SU-DHL-6 (cell line): ENCODE measurements at regions not wholly inside any gene's neighbourhood (a gene's known extent, or its start where the extent isn't known, plus 50 kb on each side); places are given as distances from the start of the nearest gene placed in this dataset.

Source experiments
- H2AFZ ChIP-seq: fragments of 200-600 bp; sonication (generic); 2 replicates; pipeline ENCODE4 v1.6.1; 2014; ENCODE audit warnings: low read depth, mild to moderate bottlenecking, moderate library complexity, mixed read lengths, antibody characterized with exemption, low read length; ENCODE audit not compliant: severe bottlenecking
- H3F3A ChIP-seq: fragments of 200-600 bp; shearing (Covaris generic); 2 replicates; pipeline ENCODE4 v1.6.0; 2016; ENCODE audit warnings: antibody characterized with exemption, mild to moderate bottlenecking; ENCODE audit not compliant: insufficient read depth
- H3K27ac ChIP-seq: fragments of 200-600 bp; sonication (generic); 2 replicates; pipeline ENCODE4 v1.5.1; 2016; ENCODE audit warnings: low read depth, mild to moderate bottlenecking, low read length, moderate library complexity, mixed read lengths
- H3K27me3 ChIP-seq: fragments of 200-600 bp; sonication (generic), shearing (Covaris generic); 2 replicates; pipeline ENCODE4 v1.6.0; 2014; ENCODE audit warnings: mild to moderate bottlenecking, low read length
- H3K36me3 ChIP-seq: fragments of 200-600 bp; sonication (generic); 2 replicates; pipeline ENCODE4 v1.6.1; 2014; ENCODE audit warnings: mild to moderate bottlenecking, low read length, mixed read lengths
- H3K4me2 ChIP-seq: fragments of 300-600, 200-600 bp; shearing (Covaris generic), sonication (generic); 2 replicates; pipeline ENCODE4 v1.6.0; 2014; ENCODE audit warnings: low read length, low read depth, mild to moderate bottlenecking; ENCODE audit not compliant: poor library complexity, severe bottlenecking
- H3K4me3 ChIP-seq: fragments of 200-600 bp; sonication (generic); 2 replicates; pipeline ENCODE4 v1.5.1; 2014; ENCODE audit warnings: antibody characterized with exemption, low read length, mild to moderate bottlenecking, mixed read lengths; ENCODE audit not compliant: insufficient read depth, poor library complexity, severe bottlenecking
- H3K79me2 ChIP-seq: fragments of 200-600 bp; sonication (generic); 2 replicates; pipeline ENCODE4 v1.6.1; 2014; ENCODE audit warnings: mild to moderate bottlenecking, low read length, moderate library complexity; ENCODE audit not compliant: insufficient read depth
- H3K9ac ChIP-seq: fragments of 200-600 bp; sonication (generic); 2 replicates; pipeline ENCODE4 v1.7.0; 2014; ENCODE audit warnings: mild to moderate bottlenecking, low read length
- H3K9me2 ChIP-seq: fragments of 200-600 bp; sonication (generic); replicated peaks from 2 replicates; pipeline ENCODE4 v1.6.1; 2014; ENCODE audit warnings: low read length; ENCODE audit not compliant: insufficient read depth
- H3K9me3 ChIP-seq: fragments of 200-600 bp; sonication (generic); 2 replicates; pipeline ENCODE4 v1.6.1; 2014; ENCODE audit warnings: low read length, mixed read lengths; ENCODE audit not compliant: insufficient read depth
- H4K20me1 ChIP-seq: fragments of 200-600 bp; sonication (generic); 2 replicates; pipeline ENCODE4 v1.6.1; 2014; ENCODE audit warnings: low read depth, mild to moderate bottlenecking, antibody characterized with exemption, low read length, moderate library complexity, mixed read lengths
- CTCF ChIP-seq: fragments of 200-600 bp; sonication (generic); IDR thresholded peaks from one replicate; pipeline ENCODE4 v1.5.1; 2017; ENCODE audit warnings: antibody characterized with exemption, mild to moderate bottlenecking, low read length, moderate library complexity; ENCODE audit not compliant: insufficient read depth, poor library complexity, severe bottlenecking
- EZH2phosphoT487 ChIP-seq: fragments of 200-600 bp; sonication (generic), shearing (Covaris generic); conservative IDR thresholded peaks from 2 replicates; pipeline ENCODE4 v1.6.1; 2018; ENCODE audit warnings: mild to moderate bottlenecking, antibody characterized with exemption, low read length, moderate library complexity, mixed read lengths

- TF ChIP-seq EZH2phosphoT487 (no peak), CTCF (no peak)
- H2AFZ ChIP-seq, result peak overlapping the region; percentile 84
- peak overlapping the region; percentile 61 for H3K9ac ChIP-seq
- H3K4me2 ChIP-seq, result peak overlapping the region; percentile 87
- H4K20me1 ChIP-seq, result no peaks in the 10 kb centered on the region
- H3F3A ChIP-seq, result peaks cover 10% of the 10 kb centered on the region
- peaks cover 9% of the 10 kb centered on the region; the same call in 1 of the 2 replicates for H3K9me3 ChIP-seq
- H3K27ac ChIP-seq, result peak overlapping the region; percentile 92
- H3K36me3 ChIP-seq, result 0 out of 2 replicates have a peak, but pooled peaks cover 5% of the 10 kb centered on the region
- H3K4me3 ChIP-seq, result peak overlapping the region; percentile 46
- H3K9me2 ChIP-seq, result no peaks in the 10 kb centered on the region
- no peaks in the 10 kb centered on the region for H3K79me2 ChIP-seq
- H3K27me3 ChIP-seq, result no peaks in the 10 kb centered on the region
Measured at GRCh38 chr6:158910484-158911440, 89.2 kb downstream of the RSPH3 start.

- H3K9me2 ChIP-seq, result no peaks in the 10 kb centered on the region
- peak overlapping the region; percentile 84 for H2AFZ ChIP-seq
- peak overlapping the region; percentile 46 for H3K4me3 ChIP-seq
- H3K27ac ChIP-seq, result peak overlapping the region; percentile 92
- peaks cover 18% of the 10 kb centered on the region; the same call in 1 of the 2 replicates for H3K9me3 ChIP-seq
- peak overlapping the region; percentile 61 for H3K9ac ChIP-seq
- H3K4me2 ChIP-seq, result peak overlapping the region; percentile 87
- no peaks in the 10 kb centered on the region for H3K79me2 ChIP-seq
- peaks cover 10% of the 10 kb centered on the region for H3F3A ChIP-seq
- TF ChIP-seq CTCF (no peak), EZH2phosphoT487 (no peak)
- H4K20me1 ChIP-seq, result no peaks in the 10 kb centered on the region
- peaks cover 12% of the 10 kb centered on the region; the same call in 1 of the 2 replicates for H3K36me3 ChIP-seq
- no peaks in the 10 kb centered on the region for H3K27me3 ChIP-seq
Measured at GRCh38 chr6:158909938-158910337, 90.1 kb downstream of the RSPH3 start.

- no peak for TF ChIP-seq EZH2phosphoT487
- TF ChIP-seq CTCF, result no peak
- peaks cover 29% of the 10 kb centered on the region; the same call in 1 of the 2 replicates for H3K9me3 ChIP-seq
Measured at GRCh38 chr6:158908606-158909005, 89.4 kb upstream of the EZR start.

More at GRCh38 chr6:158908606-158909005, 89.4 kb upstream of the EZR start:
- no peaks in the 10 kb centered on the region for H3K79me2 ChIP-seq
- peaks cover 14% of the 10 kb centered on the region; the same call in 1 of the 2 replicates for H3K36me3 ChIP-seq
- H4K20me1 ChIP-seq, result no peaks in the 10 kb centered on the region
- H3K27ac ChIP-seq, result no peak overlapping the region
- H3K4me2 ChIP-seq, result no peak overlapping the region
- H3K9me2 ChIP-seq, result no peaks in the 10 kb centered on the region
- peaks cover 10% of the 10 kb centered on the region for H3F3A ChIP-seq
- H3K4me3 ChIP-seq, result no peak overlapping the region
- H3K27me3 ChIP-seq, result no peaks in the 10 kb centered on the region
- no peak overlapping the region for H2AFZ ChIP-seq
- H3K9ac ChIP-seq, result no peak overlapping the region
